ELR (cell line): ENCODE measurements at regions not wholly inside any gene's neighbourhood (a gene's known extent, or its start where the extent isn't known, plus 50 kb on each side); places are given as distances from the start of the nearest gene placed in this dataset.
A peak's percentile ranks its signal among the peaks of the same experiment; 100 is the strongest.
"Not testable (repeated sequence)": the region's sequence is repeated elsewhere in the genome, so short reads cannot be mapped to it uniquely, and the experiment has no call there.

Experiments
- DNase-seq: peaks from one replicate; pipeline ENCODE4 v3.0.0-alpha.2; 2015; ENCODE audit warnings: low read depth

- DNase-seq, result no peak
These were observed 411.2 kb downstream of the ETV1 start for GRCh38 chr7:13578294-13578693.

- no peak for DNase-seq
These were observed 408.4 kb downstream of the ETV1 start for GRCh38 chr7:13581097-13581496.

- DNase-seq, result no peak
These were observed 395.6 kb downstream of the ETV1 start for GRCh38 chr7:13593854-13594253.

GRCh38 chr7:13602036-13602435 lies 387.4 kb downstream of the ETV1 start:
- DNase-seq, result no peak

GRCh38 chr7:13603016-13603415 lies 386.4 kb downstream of the ETV1 start:
- DNase-seq, result no peak

- peak; percentile 43 for DNase-seq
These were observed 385.8 kb downstream of the ETV1 start for GRCh38 chr7:13603661-13604060.

GRCh38 chr7:13604178-13604577 lies 385.3 kb downstream of the ETV1 start:
- peak; percentile 13 for DNase-seq

GRCh38 chr7:13610372-13610771 lies 379.1 kb downstream of the ETV1 start:
- DNase-seq, result no peak

- no peak for DNase-seq
These were observed 373.8 kb downstream of the ETV1 start for GRCh38 chr7:13615679-13616078.

GRCh38 chr7:13627455-13627854 lies 362.0 kb downstream of the ETV1 start:
- peak; percentile 26 for DNase-seq

GRCh38 chr7:13628239-13629001 lies 361.0 kb downstream of the ETV1 start:
- DNase-seq, result peak; percentile 76

GRCh38 chr7:13631207-13632049 lies 358.0 kb downstream of the ETV1 start:
- not testable (repeated sequence) for DNase-seq

GRCh38 chr7:13633857-13634256 lies 355.6 kb downstream of the ETV1 start:
- peak; percentile 33 for DNase-seq

- no peak for DNase-seq
These were observed 350.1 kb downstream of the ETV1 start for GRCh38 chr7:13639396-13639795.

GRCh38 chr7:13641714-13642113 lies 347.8 kb downstream of the ETV1 start:
- DNase-seq, result peak; percentile 38

GRCh38 chr7:13651167-13651566 lies 338.3 kb downstream of the ETV1 start:
- no peak for DNase-seq

- DNase-seq, result no peak
These were observed 333.1 kb downstream of the ETV1 start for GRCh38 chr7:13656330-13656729.

GRCh38 chr7:13673290-13673689 lies 316.2 kb downstream of the ETV1 start:
- DNase-seq, result no peak

GRCh38 chr7:13682626-13683025 lies 306.8 kb downstream of the ETV1 start:
- DNase-seq, result no peak

GRCh38 chr7:13687500-13687899 lies 302.0 kb downstream of the ETV1 start:
- no peak for DNase-seq

- DNase-seq, result no peak
These were observed 296.9 kb downstream of the ETV1 start for GRCh38 chr7:13692548-13692947.

- no peak for DNase-seq
These were observed 287.2 kb downstream of the ETV1 start for GRCh38 chr7:13702251-13702650.

GRCh38 chr7:13708670-13709069 lies 280.8 kb downstream of the ETV1 start:
- DNase-seq, result peak; percentile 24
